Lung (tissue), 11 donors: ENCODE measurements at regions not wholly inside any gene's neighbourhood (a gene's known extent, or its start where the extent isn't known, plus 50 kb on each side); places are given as distances from the start of the nearest gene placed in this dataset.

ENCODE experiments used
- ATAC-seq: fragments of 200-7000 bp; cut with Tn5 transposase; one replicate; pipeline ENCODE4 v1.9.1; 2020; ENCODE audit warnings: moderate number of reproducible peaks; ENCODE audit not compliant: insufficient read depth, low FRiP score
- DNase-seq, 3 donors: peaks; one replicate each; pipeline ENCODE4 v3.0.0-alpha.2; 2013 to 2017
- H3K27ac ChIP-seq, 2 donors: one replicate each; pipeline ENCODE4 v1.5.1; 2013; ENCODE audit warnings: mild to moderate bottlenecking in 2 of 2, moderate library complexity in 2 of 2, control low read depth in 1 of 2, inconsistent platforms in 1 of 2, low read depth in 1 of 2, low read length in 1 of 2
- H3K27me3 ChIP-seq, 3 donors: one replicate each; pipeline ENCODE4 v1.5.1; 2013; ENCODE audit warnings: low read length in 2 of 3; ENCODE audit not compliant: control insufficient read depth in 3 of 3, insufficient read depth in 3 of 3
- H3K36me3 ChIP-seq, 4 donors: one replicate each; pipeline ENCODE4 v1.5.1; 2013; ENCODE audit warnings: low read length in 4 of 4, mild to moderate bottlenecking in 1 of 4, moderate library complexity in 1 of 4; ENCODE audit not compliant: control insufficient read depth in 4 of 4, insufficient read depth in 4 of 4
- H3K4me1 ChIP-seq, 5 donors: one replicate each; pipeline ENCODE4 v1.5.1; 2013; ENCODE audit warnings: low read length in 5 of 5, mild to moderate bottlenecking in 2 of 5, moderate library complexity in 1 of 5; ENCODE audit not compliant: control insufficient read depth in 5 of 5, insufficient read depth in 5 of 5
- H3K4me3 ChIP-seq: one replicate; pipeline ENCODE4 v1.5.1; 2013; ENCODE audit warnings: mild to moderate bottlenecking, control low read depth, moderate library complexity
- H3K9ac ChIP-seq, 2 donors: one replicate each; pipeline ENCODE4 v1.5.1; 2013; ENCODE audit warnings: low read length in 2 of 2, control low read depth in 1 of 2; ENCODE audit not compliant: insufficient read depth in 1 of 2
- H3K9me3 ChIP-seq, 4 donors: one replicate each; pipeline ENCODE4 v1.5.1; 2013; ENCODE audit warnings: low read length in 3 of 4, mild to moderate bottlenecking in 1 of 4, moderate library complexity in 1 of 4; ENCODE audit not compliant: control insufficient read depth in 4 of 4, insufficient read depth in 3 of 4
- CTCF ChIP-seq: IDR thresholded peaks from 2 replicates; pipeline ENCODE4 v1.5.1; 2012; ENCODE audit warnings: mild to moderate bottlenecking; ENCODE audit errors: control extremely low read depth, extremely low read depth
- WGBS, 2 donors: extraction: QIAGEN DNeasy Blood & Tissue Kit; methylation state at CpG; one replicate each; pipeline ENCODE4 v1.1.7; 2013; 5-methylcytosine and 5-hydroxymethylcytosine counted together
- donor health status: control.
- donor health status: control.
- donor health status: Bipolar disorder and iron deficiency.
- donor health status: healthy.
- donor health status: DM: yes; HTN: yes; CAD: no.

DNA sequence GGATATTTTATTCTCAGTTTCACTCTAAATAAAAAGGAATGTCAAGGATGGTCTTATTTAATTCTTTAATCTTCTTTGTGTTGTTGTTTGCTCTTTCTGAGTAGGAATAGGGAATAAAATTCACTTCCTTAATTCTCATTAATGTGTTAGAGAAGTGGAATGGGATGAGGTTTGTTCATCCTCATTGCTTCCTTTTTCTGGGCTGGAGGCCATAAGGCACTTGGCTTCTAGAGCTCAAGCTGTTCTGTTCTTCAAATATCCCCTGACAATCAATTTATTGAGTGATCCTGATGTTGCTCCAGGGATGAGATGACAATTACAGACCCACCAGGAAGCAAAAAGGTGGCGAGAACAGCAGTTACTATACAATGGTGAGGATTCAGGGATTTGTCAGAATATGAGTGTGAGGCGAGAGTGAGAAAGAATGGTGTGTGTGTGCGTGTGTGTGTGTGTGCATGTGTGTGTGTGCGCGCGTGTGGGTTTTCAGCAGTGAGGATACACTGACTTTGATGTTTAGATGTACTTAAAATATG, 557.6 kb upstream of the FANCL start:
- no peak overlapping the region for H3K27ac ChIP-seq
- ATAC-seq (no peak), DNase-seq (no peak)
- H3K27me3 ChIP-seq: no peaks in the 10 kb centered on the region
- no peaks in the 10 kb centered on the region for H3K9me3 ChIP-seq
- WGBS, 2 donors: 92 to 96% methylated on average over 6 of the region's 6 CpGs
- H3K36me3 ChIP-seq: no peaks in the 10 kb centered on the region
- H3K9ac ChIP-seq: no peak overlapping the region
- TF ChIP-seq CTCF: no peak
- H3K4me1 ChIP-seq: no peaks in the 10 kb centered on the region
- H3K4me3 ChIP-seq: no peak overlapping the region

- Histone ChIP-seq H3K4me1 (no peaks in the 10 kb centered on the region), H3K27me3 (no peaks in the 10 kb centered on the region), H3K9ac (no peak overlapping the region), H3K4me3 (no peak overlapping the region), H3K9me3 (no peaks in the 10 kb centered on the region), H3K27ac (no peak overlapping the region), H3K36me3 (no peaks in the 10 kb centered on the region)
- no peak for TF ChIP-seq CTCF
- 50 to 75% methylated on average over 2 of the region's 2 CpGs for WGBS, 2 donors
- no peak for DNase-seq
- no peak for ATAC-seq
These were observed 555.2 kb upstream of the FANCL start for GRCh38 chr2:58796239-58796910.

- Histone ChIP-seq H3K27me3 (no peaks in the 10 kb centered on the region), H3K9ac (no peak overlapping the region), H3K4me3 (no peak overlapping the region), H3K36me3 (no peaks in the 10 kb centered on the region), H3K27ac (no peak overlapping the region), H3K4me1 (no peaks in the 10 kb centered on the region), H3K9me3 (no peaks in the 10 kb centered on the region)
- DNase-seq (no peak), ATAC-seq (no peak)
- TF ChIP-seq CTCF: no peak
These were observed 553.8 kb upstream of the FANCL start for GRCh38 chr2:58794916-58795315.

DNA sequence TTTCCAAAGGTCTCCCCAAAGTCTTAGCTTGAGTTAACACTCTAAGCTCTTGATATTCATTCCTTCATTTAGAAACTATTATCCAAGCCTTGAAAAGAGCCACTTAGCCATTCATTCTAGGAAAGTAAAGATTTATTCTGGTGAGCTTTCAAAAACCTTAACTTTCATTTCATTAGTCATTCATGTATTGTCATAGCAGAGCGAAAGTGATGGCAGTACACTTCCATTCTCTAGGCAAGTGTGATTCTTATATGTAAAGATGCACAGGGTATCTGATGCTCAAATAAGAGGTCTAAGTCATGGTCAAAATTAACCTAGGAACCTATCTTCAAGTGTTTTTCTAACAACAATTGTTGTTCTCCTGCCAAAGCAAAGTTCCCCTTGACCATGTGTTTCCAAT, 553.0 kb upstream of the FANCL start:
- H3K36me3 ChIP-seq: no peaks in the 10 kb centered on the region

More for the DNA sequence above, 553.0 kb upstream of the FANCL start:
- Histone ChIP-seq H3K4me1 (no peaks in the 10 kb centered on the region), H3K27me3 (no peaks in the 10 kb centered on the region), H3K27ac (no peak overlapping the region), H3K9ac (no peak overlapping the region), H3K9me3 (no peaks in the 10 kb centered on the region), H3K4me3 (no peak overlapping the region)
- no peak for TF ChIP-seq CTCF
- ATAC-seq: no peak
- DNase-seq: no peak
- 91 to 92% methylated on average over 1 of the region's 1 CpG for WGBS, 2 donors
